Activated B cell treated with CpG ODN at 0.5 μM for 24 hours (primary cell): ENCODE measurements at regions not wholly inside any gene's neighbourhood (a gene's known extent, or its start where the extent isn't known, plus 50 kb on each side); places are given as distances from the start of the nearest gene placed in this dataset.

Experiments
- ATAC-seq: fragments of 200-7000 bp; cut with Tn5 transposase; one replicate; pipeline ENCODE4 v1.10.0; 2021; ENCODE audit warnings: low read depth, mild to moderate bottlenecking, moderate library complexity
- CTCF ChIA-PET: fragments of 350-600 bp; sonication (Branson Sonifier 250); formaldehyde crosslinking; loops from one replicate; lab custom pipeline; 2021; ENCODE audit warnings: antibody characterized with exemption; lab: Charles Lee
- POLR2A ChIA-PET: fragments of 350-600 bp; sonication (Branson Sonifier 250); formaldehyde crosslinking; loops from one replicate; lab custom pipeline; 2021; ENCODE audit warnings: antibody characterized with exemption; lab: Charles Lee
- DNase-seq: peaks from one replicate; pipeline ENCODE4 v3.0.0; 2022
- H3K27ac Mint-ChIP-seq: one replicate; pipeline ENCODE4 v1.8.0; 2020; ENCODE audit warnings: mixed read lengths
- H3K27me3 Mint-ChIP-seq: one replicate; pipeline ENCODE4 v1.8.0; 2021; ENCODE audit warnings: mixed read lengths
- H3K36me3 Mint-ChIP-seq: one replicate; pipeline ENCODE4 v1.8.0; 2021; ENCODE audit warnings: low read depth, mixed read lengths
- H3K4me1 Mint-ChIP-seq: one replicate; pipeline ENCODE4 v1.8.0; 2021; ENCODE audit warnings: mixed read lengths
- H3K4me3 Mint-ChIP-seq: one replicate; pipeline ENCODE4 v1.8.0; 2020; ENCODE audit warnings: mild to moderate bottlenecking, mixed read lengths
- H3K9me3 Mint-ChIP-seq: one replicate; pipeline ENCODE4 v1.8.0; 2020; ENCODE audit warnings: mixed read lengths
- CTCF ChIP-seq: fragments of 200-600 bp; IDR thresholded peaks from one replicate; pipeline ENCODE4 v1.8.0; 2022; ENCODE audit warnings: antibody characterized with exemption, mild to moderate bottlenecking
- intact Hi-C: fragments of 100-400 bp; cut with micrococcal nuclease; formaldehyde crosslinking; loops from one replicate; pipeline ENCODE4 v1.15.1; 2024

GRCh38 chr12:92273076-92273475 lies 127.4 kb upstream of the BTG1 start:
- ATAC-seq (no peak), DNase-seq (no peak)
- no peaks in the 10 kb centered on the region for H3K4me1 Mint-ChIP-seq
- H3K36me3 Mint-ChIP-seq = no peaks in the 10 kb centered on the region
- no peak for TF ChIP-seq CTCF
- no peaks in the 10 kb centered on the region for H3K27me3 Mint-ChIP-seq
- intact Hi-C loops = no loop called here
- no peaks in the 10 kb centered on the region for H3K9me3 Mint-ChIP-seq
- POLR2A ChIA-PET = no interaction called here
- H3K4me3 Mint-ChIP-seq = no peak overlapping the region
- no peak overlapping the region for H3K27ac Mint-ChIP-seq
- CTCF ChIA-PET = no interaction called here

- Mint-ChIP-seq H3K4me1 (no peaks in the 10 kb centered on the region), H3K36me3 (no peaks in the 10 kb centered on the region), H3K27ac (no peak overlapping the region), H3K4me3 (no peak overlapping the region), H3K27me3 (no peaks in the 10 kb centered on the region), H3K9me3 (no peaks in the 10 kb centered on the region)
- POLR2A ChIA-PET = interaction anchor here (1.6 kb wide), 1 partner anchor 15 kb away, joined by 6 read pairs; no protein-coding TSS in a partner anchor
- intact Hi-C loops = no loop called here
- CTCF ChIA-PET = no interaction called here
- ATAC-seq (no peak), DNase-seq (no peak)
- no peak for TF ChIP-seq CTCF
Measured at GRCh38 chr12:92272061-92272964, 126.7 kb upstream of the BTG1 start.

- TF ChIP-seq CTCF = no peak
- DNase-seq (no peak), ATAC-seq (no peak)
- H3K4me3 Mint-ChIP-seq = no peak overlapping the region
- intact Hi-C loops = no loop called here
- CTCF ChIA-PET = no interaction called here
- no peak overlapping the region for H3K27ac Mint-ChIP-seq
- H3K9me3 Mint-ChIP-seq = no peaks in the 10 kb centered on the region
- POLR2A ChIA-PET = interaction anchor here (0.6 to 1.6 kb wide), 2 partner anchors 14 to 122 kb away, joined by 3 to 6 read pairs; no protein-coding TSS in a partner anchor
- H3K36me3 Mint-ChIP-seq = no peaks in the 10 kb centered on the region
- no peaks in the 10 kb centered on the region for H3K4me1 Mint-ChIP-seq
- no peaks in the 10 kb centered on the region for H3K27me3 Mint-ChIP-seq
Measured at GRCh38 chr12:92271341-92271740, 125.7 kb upstream of the BTG1 start.

- no peak for DNase-seq
- H3K27ac Mint-ChIP-seq = no peak overlapping the region
- TF ChIP-seq CTCF = no peak
- H3K36me3 Mint-ChIP-seq = no peaks in the 10 kb centered on the region
- ChIA-PET CTCF (no interaction called here), POLR2A (no interaction called here)
- no peaks in the 10 kb centered on the region for H3K4me1 Mint-ChIP-seq
- H3K9me3 Mint-ChIP-seq = no peaks in the 10 kb centered on the region
- ATAC-seq = no peak
- intact Hi-C loops = no loop called here
- H3K27me3 Mint-ChIP-seq = no peaks in the 10 kb centered on the region
- no peak overlapping the region for H3K4me3 Mint-ChIP-seq
Measured at GRCh38 chr12:92270521-92270920, 124.9 kb upstream of the BTG1 start.

GRCh38 chr12:92268946-92269345 lies 123.3 kb upstream of the BTG1 start:
- Mint-ChIP-seq H3K4me3 (no peak overlapping the region), H3K9me3 (no peaks in the 10 kb centered on the region), H3K27me3 (no peaks in the 10 kb centered on the region), H3K27ac (no peak overlapping the region), H3K4me1 (no peaks in the 10 kb centered on the region), H3K36me3 (no peaks in the 10 kb centered on the region)
- ChIA-PET CTCF (interaction anchor here (0.8 kb wide), 1 partner anchor 36 kb away, joined by 4 read pairs; no protein-coding TSS in a partner anchor), POLR2A (interaction anchor here (0.6 to 1.9 kb wide), 2 partner anchors 27 to 124 kb away, joined by 3 to 5 read pairs; partner anchors contain the start of gene BTG1)
- ATAC-seq (no peak), DNase-seq (no peak)
- intact Hi-C loops = loop anchor here (5.0 kb wide), 1 partner anchor 33 kb away; no protein-coding TSS in a partner anchor
- TF ChIP-seq CTCF = no peak
